ENCODE measurements at regions not wholly inside any gene's neighbourhood (a gene's known extent, or its start where the extent isn't known, plus 50 kb on each side); places are given as distances from the start of the nearest gene placed in this dataset.

GRCh38 chr4:24241511-24241910 is 342.8 kb downstream of the DHX15 start:
- TF ChIP-seq, protein P1, sequence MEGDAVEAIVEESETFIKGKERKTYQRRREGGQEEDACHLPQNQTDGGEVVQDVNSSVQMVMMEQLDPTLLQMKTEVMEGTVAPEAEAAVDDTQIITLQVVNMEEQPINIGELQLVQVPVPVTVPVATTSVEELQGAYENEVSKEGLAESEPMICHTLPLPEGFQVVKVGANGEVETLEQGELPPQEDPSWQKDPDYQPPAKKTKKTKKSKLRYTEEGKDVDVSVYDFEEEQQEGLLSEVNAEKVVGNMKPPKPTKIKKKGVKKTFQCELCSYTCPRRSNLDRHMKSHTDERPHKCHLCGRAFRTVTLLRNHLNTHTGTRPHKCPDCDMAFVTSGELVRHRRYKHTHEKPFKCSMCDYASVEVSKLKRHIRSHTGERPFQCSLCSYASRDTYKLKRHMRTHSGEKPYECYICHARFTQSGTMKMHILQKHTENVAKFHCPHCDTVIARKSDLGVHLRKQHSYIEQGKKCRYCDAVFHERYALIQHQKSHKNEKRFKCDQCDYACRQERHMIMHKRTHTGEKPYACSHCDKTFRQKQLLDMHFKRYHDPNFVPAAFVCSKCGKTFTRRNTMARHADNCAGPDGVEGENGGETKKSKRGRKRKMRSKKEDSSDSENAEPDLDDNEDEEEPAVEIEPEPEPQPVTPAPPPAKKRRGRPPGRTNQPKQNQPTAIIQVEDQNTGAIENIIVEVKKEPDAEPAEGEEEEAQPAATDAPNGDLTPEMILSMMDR (IDR thresholded peaks at IDR 0.05; ENCODE audit: low read length) = no peak
- no peak for TF ChIP-seq EZH2 (IDR thresholded peaks at IDR 0.05; ENCODE audit: borderline replicate concordance, low read length)

All from OCI-LY1 (cell line).